Fibroblast of skin of left quadriceps (primary cell): ENCODE measurements at regions not wholly inside any gene's neighbourhood (a gene's known extent, or its start where the extent isn't known, plus 50 kb on each side); places are given as distances from the start of the nearest gene placed in this dataset.

Experiments
- DNase-seq, 2 experiments: peaks; one replicate each; pipeline ENCODE4 v3.0.0-alpha.2; 2013; ENCODE audit warnings: low read depth in 2 of 2

- no peak for DNase-seq
These were observed 1546.6 kb upstream of the TENM3 start for GRCh38 chr4:180696460-180697092.

GRCh38 chr4:180698550-180699195 is 1544.5 kb upstream of the TENM3 start:
- DNase-seq = no peak

- no peak for DNase-seq
These were observed 1536.4 kb upstream of the TENM3 start for GRCh38 chr4:180706766-180707165.

- DNase-seq = no peak
These were observed 1532.4 kb upstream of the TENM3 start for GRCh38 chr4:180710628-180711337.

GRCh38 chr4:180717451-180718033 is 1525.7 kb upstream of the TENM3 start:
- no peak for DNase-seq

- DNase-seq = no peak
These were observed 1521.8 kb upstream of the TENM3 start for GRCh38 chr4:180721356-180721755.

GRCh38 chr4:180726611-180727010 is 1516.6 kb upstream of the TENM3 start:
- DNase-seq = no peak

GRCh38 chr4:180727478-180727877 is 1515.7 kb upstream of the TENM3 start:
- DNase-seq = no peak

- no peak for DNase-seq
These were observed 1508.3 kb upstream of the TENM3 start for GRCh38 chr4:180734753-180735432.

- no peak for DNase-seq
These were observed 1501.5 kb upstream of the TENM3 start for GRCh38 chr4:180741703-180742102.

GRCh38 chr4:180745019-180745418 is 1498.2 kb upstream of the TENM3 start:
- no peak for DNase-seq

GRCh38 chr4:180751009-180751408 is 1492.2 kb upstream of the TENM3 start:
- no peak for DNase-seq

GRCh38 chr4:180757927-180758326 is 1485.3 kb upstream of the TENM3 start:
- no peak for DNase-seq

- DNase-seq = no peak
These were observed 1477.2 kb upstream of the TENM3 start for GRCh38 chr4:180766045-180766444.

GRCh38 chr4:180766944-180767729 is 1476.1 kb upstream of the TENM3 start:
- DNase-seq = no peak

- no peak for DNase-seq
These were observed 1474.6 kb upstream of the TENM3 start for GRCh38 chr4:180768610-180769009.

- DNase-seq = no peak
These were observed 1473.4 kb upstream of the TENM3 start for GRCh38 chr4:180769791-180770190.

- no peak for DNase-seq
These were observed 1472.9 kb upstream of the TENM3 start for GRCh38 chr4:180770265-180770664.

- no peak for DNase-seq
These were observed 1458.3 kb upstream of the TENM3 start for GRCh38 chr4:180784940-180785339.

- no peak for DNase-seq
These were observed 1454.5 kb upstream of the TENM3 start for GRCh38 chr4:180788729-180789128.

- no peak for DNase-seq
These were observed 1453.3 kb upstream of the TENM3 start for GRCh38 chr4:180789929-180790328.
